ENCODE measurements at regions not wholly inside any gene's neighbourhood (a gene's known extent, or its start where the extent isn't known, plus 50 kb on each side); places are given as distances from the start of the nearest gene placed in this dataset.

GRCh38 chr12:11561411-11561810 is 88.1 kb upstream of the ETV6 start:
- no peak for DNase-seq (ENCODE audit: low spot score)
- intact Hi-C loops (cut with DNase I), result no loop called here

DNA sequence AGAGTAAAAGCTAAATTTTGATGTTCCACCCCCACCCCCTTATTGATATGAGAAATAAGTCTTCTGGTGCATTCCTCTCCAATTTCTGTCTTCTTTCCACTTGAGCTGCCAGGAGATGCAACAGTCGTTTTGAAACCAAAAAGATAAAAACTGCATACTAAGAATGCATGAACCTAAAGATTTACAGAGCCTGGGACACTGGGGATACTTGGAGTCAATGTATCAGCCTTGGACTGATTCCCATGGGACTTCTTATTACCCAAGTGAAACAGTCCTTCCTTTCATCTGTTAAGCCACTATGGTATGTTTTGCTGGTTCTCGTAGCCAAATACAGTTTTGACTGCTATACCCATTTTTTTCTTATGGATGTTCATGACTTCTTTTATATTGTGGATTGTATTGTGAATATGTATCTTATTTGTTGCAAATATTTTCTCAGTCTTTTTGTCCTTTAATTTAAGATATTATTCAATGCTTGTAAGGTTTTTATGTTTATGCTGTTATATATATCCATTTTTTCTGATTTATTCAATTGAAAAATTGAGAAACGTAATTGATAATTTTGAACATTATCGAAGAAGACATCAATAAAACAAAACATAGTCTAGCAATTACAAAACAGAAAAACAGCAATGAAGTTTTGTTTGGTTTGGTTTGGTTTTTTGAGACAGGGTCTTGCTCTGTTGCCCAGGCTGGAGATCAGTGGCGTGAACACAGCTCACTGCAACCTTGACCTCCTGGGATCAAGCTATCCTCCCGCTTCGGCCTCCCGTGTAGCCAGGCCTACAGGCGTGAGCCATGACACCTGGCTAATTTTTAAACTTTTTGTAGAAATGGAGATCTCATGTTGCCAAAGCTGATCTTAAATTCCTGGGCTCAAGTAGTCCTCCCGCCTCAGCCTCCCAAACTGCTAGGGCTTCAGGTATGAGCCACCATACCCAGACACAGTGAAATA is 85.4 kb upstream of the ETV6 start:
- no peak for DNase-seq (ENCODE audit: low spot score)
- intact Hi-C loops (cut with DNase I), result no loop called here

GRCh38 chr12:11564984-11565651 is 84.4 kb upstream of the ETV6 start:
- intact Hi-C loops (cut with DNase I), result no loop called here
- DNase-seq (ENCODE audit: low spot score), result no peak

DNA sequence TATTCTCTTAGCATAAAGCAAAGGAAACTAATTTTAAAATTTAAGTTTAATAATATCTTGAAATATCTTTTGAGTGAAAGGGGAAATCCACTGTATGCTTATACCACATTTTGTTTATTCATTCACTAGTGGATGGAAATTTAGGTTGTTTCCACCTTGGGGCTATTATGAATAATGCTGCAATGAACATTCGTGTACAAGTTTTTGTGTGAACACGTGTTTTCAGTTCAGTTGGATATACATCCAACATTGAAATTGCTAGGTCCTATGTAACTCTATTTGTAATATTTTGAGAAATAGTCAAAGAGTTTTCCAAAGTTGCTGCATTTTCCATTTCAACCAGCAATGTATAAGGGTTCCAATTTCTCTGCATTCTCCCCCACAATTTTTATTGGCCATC is 83.7 kb upstream of the ETV6 start:
- no peak for DNase-seq (ENCODE audit: low spot score)

GRCh38 chr12:11568155-11568761 is 81.2 kb upstream of the ETV6 start:
- no peak for DNase-seq (ENCODE audit: low spot score)
- intact Hi-C loops (cut with DNase I), result no loop called here

More for the DNA sequence above, 83.7 kb upstream of the ETV6 start:
- intact Hi-C loops (cut with DNase I), result no loop called here

DNA sequence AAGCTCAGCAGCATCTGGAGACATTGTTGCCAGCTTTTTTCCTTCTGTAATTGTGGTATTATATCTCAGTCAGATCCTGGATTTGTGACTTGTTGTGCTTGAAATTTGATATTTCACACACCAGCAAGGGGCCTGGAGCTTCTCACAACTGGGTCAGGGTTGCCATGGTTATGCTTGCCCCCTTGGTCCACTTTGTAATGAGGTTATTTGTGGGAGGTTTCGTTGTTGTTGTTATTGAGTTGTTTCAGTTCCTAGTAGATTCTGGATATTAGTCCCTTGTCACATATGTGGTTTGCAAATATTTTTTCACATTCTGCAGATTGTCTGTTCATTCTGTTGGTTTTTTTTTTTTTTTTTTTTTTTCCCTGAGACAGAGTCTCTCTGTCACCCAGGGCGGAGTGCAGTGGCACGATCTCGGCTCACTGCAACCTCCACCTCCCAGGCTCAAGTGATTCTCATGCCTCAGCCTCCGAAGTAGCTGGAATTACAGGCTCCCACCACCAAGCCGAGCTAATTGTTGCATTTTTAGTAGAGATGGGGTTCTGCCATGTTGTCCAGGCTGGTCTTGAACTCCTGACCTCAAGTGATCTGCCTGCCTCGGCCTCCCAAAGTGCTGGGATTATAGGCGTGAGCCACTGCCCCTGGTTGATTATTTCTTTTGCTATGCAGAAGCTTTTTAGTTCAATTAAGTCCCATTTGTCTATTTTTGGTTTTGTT is 80.6 kb upstream of the ETV6 start:
- intact Hi-C loops (cut with DNase I), result no loop called here

DNA sequence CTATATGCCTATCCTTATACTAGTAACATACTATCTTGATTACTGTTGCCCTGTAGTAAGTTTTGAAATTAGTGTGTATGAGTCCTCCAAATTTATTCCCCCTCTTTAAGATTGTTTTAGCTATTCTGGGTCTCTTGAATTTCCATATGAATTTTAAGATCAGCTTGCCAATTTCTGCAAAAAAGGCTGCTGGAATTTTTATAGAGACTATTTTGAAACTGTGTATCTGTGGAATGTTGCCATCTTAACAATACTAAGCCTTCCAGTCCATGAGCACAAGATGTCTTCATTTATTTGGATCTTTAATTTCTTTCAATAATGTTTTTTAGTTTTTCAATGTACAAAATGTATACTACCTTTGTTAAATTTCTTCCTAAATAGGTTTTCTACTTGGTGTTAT is 79.8 kb upstream of the ETV6 start:
- DNase-seq (ENCODE audit: low spot score), result no peak
- intact Hi-C loops (cut with DNase I), result no loop called here

More for the DNA sequence above, 80.6 kb upstream of the ETV6 start:
- DNase-seq (ENCODE audit: low spot score), result no peak

DNA sequence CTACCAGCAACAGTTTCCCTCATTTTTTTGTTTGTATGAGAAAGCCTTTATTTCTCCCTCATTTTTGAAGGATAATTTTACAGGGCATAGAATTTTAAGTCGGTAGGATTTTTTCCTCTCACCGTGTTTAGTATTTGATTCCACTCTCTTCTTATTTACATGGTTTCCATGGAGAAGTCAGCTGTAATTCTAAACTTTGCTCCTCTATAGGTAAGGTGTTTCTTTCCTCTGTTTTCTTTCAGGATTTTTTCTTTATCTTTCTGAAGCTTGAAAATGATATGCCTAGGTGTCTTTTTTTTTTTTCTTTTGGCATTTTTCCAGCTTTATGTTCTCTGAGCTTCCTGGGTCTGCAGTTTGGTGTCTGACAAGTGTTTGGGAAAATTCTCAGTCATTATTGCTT is 75.6 kb upstream of the ETV6 start:
- intact Hi-C loops (cut with DNase I), result no loop called here
- no peak for DNase-seq (ENCODE audit: low spot score)

- intact Hi-C loops (cut with DNase I), result no loop called here
- no peak for DNase-seq (ENCODE audit: low spot score)
Observed at GRCh38 chr12:11576104-11576503, 73.4 kb upstream of the ETV6 start.

GRCh38 chr12:11577658-11578260 is 71.7 kb upstream of the ETV6 start:
- intact Hi-C loops (cut with DNase I), result no loop called here

GRCh38 chr12:11578461-11578993 is 70.9 kb upstream of the ETV6 start:
- intact Hi-C loops (cut with DNase I), result no loop called here
- DNase-seq (ENCODE audit: low spot score), result no peak

More at GRCh38 chr12:11577658-11578260, 71.7 kb upstream of the ETV6 start:
- DNase-seq (ENCODE audit: low spot score), result no peak

- intact Hi-C loops (cut with DNase I), result loop anchor here (2.0 to 10.0 kb wide), 3 partner anchors 65 to 453 kb away; partner anchors contain the start of gene ETV6 (in 1 of the 2)
- DNase-seq (ENCODE audit: low spot score), result no peak
Observed at GRCh38 chr12:11580125-11580751, 69.2 kb upstream of the ETV6 start.

- intact Hi-C loops (cut with DNase I), result loop anchor here (2.0 to 10.0 kb wide), 3 partner anchors 64 to 452 kb away; partner anchors contain the start of gene ETV6 (in 1 of the 2)
- DNase-seq (ENCODE audit: low spot score), result no peak
Observed at GRCh38 chr12:11581179-11581755, 68.2 kb upstream of the ETV6 start.

DNA sequence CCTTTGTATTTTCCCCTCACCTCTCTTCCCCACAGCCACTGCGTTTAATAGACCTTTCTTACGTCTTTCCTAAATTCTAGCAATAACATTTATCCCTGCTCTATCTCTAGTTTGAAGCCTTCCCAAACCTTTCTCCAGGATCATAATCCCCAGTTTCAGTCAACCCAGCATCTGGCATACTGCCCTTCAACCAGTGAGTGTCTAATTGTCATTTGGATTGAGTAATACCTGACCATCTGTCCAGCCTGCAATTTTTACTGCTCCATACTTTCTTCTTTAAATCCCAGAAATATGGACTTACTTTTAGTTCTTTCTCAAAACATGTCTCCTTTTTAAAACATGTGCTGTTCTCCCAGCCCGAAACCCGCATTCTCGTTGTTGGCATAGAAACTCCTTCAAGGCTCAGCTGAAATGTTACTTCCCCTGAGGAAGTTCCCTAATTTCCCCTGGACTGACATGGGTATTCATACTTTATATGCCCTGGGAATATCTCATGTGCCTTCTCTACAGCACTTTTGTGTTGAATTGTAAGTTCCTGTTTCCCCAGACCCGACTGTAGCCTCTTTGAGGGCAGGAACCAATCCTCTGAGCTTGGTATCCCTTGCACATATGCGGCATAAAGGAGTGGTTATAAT is 65.1 kb upstream of the ETV6 start:
- intact Hi-C loops (cut with DNase I), result loop anchor here (5.0 to 10.0 kb wide), 2 partner anchors 60 to 448 kb away; partner anchors contain the start of gene ETV6 (in 1 of the 2)
- no peak for DNase-seq (ENCODE audit: low spot score)

DNA sequence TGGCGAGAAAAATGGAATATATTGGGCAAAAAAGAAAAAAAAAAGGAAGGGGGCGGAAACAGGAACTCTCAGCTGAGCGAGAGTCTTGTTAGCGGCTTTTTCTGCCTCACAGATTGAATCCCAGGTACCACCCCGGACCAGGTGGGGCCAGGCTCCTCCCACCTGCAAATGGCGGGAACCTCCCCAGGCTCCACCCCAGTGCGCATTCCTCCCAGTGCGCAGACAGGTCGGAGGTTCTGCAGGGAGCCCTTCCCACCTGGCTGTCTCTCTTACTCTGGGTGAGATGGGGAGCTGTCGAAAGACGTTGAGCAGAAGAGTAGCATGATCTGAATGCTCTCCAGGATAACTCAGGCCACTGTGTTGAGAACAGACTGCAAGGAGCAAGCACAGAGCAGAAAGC is 57.0 kb upstream of the ETV6 start:
- intact Hi-C loops (cut with DNase I), result no loop called here

DNA sequence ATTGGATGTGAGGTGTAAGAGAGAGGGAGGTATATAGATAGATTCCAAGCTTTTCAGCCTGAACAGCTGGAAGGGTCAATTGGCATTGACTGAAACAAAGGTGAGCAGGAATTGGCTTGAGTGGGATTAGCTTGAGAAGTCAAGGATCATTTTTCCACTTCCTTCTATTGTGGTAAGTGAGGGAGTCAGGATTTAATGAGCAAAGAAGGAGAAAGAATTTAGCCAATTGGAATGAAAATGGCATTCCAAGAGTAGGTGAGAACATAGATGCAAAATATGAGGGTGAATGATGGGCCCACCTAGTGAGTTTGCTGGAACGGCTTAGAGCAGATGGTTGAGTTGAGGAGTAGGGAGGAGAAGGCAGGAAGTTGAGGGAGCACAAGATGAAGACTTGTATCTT is 56.5 kb upstream of the ETV6 start:
- DNase-seq (ENCODE audit: low spot score), result no peak

More for the DNA sequence above, 57.0 kb upstream of the ETV6 start:
- no peak for DNase-seq (ENCODE audit: low spot score)

GRCh38 chr12:11595080-11595479 is 54.4 kb upstream of the ETV6 start:
- intact Hi-C loops (cut with DNase I), result loop anchor here in 1 of 2 donors (5.0 kb wide), 1 partner anchor 427 kb away; no protein-coding TSS in a partner anchor
- DNase-seq (ENCODE audit: low spot score), result no peak

More for the DNA sequence above, 56.5 kb upstream of the ETV6 start:
- intact Hi-C loops (cut with DNase I), result no loop called here

Measured in posterior vena cava (tissue), 2 donors.